Gastrocnemius medialis (tissue), 4 donors: ENCODE measurements at regions not wholly inside any gene's neighbourhood (a gene's known extent, or its start where the extent isn't known, plus 50 kb on each side); places are given as distances from the start of the nearest gene placed in this dataset.
"Not testable (repeated sequence)": the region's sequence is repeated elsewhere in the genome, so short reads cannot be mapped to it uniquely, and the experiment has no call there.

Source experiments
- ATAC-seq, 2 donors: fragments of 150-250 bp; one replicate each; pipeline ENCODE4 v1.9.1; 2016
- DNase-seq, 2 donors: peaks; one replicate each; pipeline ENCODE4 v3.0.0-alpha.2; 2019
- H3K27ac ChIP-seq, 4 donors: fragments of 200-600 bp; sonication (generic); 1 replicate in 1 of 4; 2 replicates in 3 of 4; pipeline ENCODE4 v1.5.1; 2016 to 2018; ENCODE audit warnings: mild to moderate bottlenecking in 2 of 4, moderate library complexity in 1 of 4
- H3K27me3 ChIP-seq, 3 donors: fragments of 200-600 bp; sonication (generic) in 2 of 3; 1 replicate in 1 of 3; 2 replicates in 2 of 3; pipeline versions ENCODE4 v1.5.1 to v1.6.0; 2016 to 2019; ENCODE audit warnings: mild to moderate bottlenecking in 1 of 3, moderate library complexity in 1 of 3
- H3K36me3 ChIP-seq, 2 donors: fragments of 200-600 bp; sonication (generic) in 1 of 2; one replicate each; pipeline ENCODE4 v1.5.1; 2017 to 2018
- H3K4me1 ChIP-seq, 2 donors: fragments of 200-600 bp; sonication (generic) in 1 of 2; one replicate each; pipeline ENCODE4 v1.5.1; 2016 to 2017; ENCODE audit warnings: mild to moderate bottlenecking in 2 of 2
- H3K4me3 ChIP-seq, 4 donors: fragments of 200-600 bp; sonication (generic) in 3 of 4; 1 replicate in 1 of 4; 2 replicates in 3 of 4; pipeline ENCODE4 v1.5.1; 2016 to 2019; ENCODE audit warnings: mild to moderate bottlenecking in 2 of 4
- H3K9me3 ChIP-seq, 3 donors: fragments of 200-600 bp; sonication (generic) in 2 of 3; 1 replicate in 1 of 3; 2 replicates in 2 of 3; pipeline ENCODE4 v1.5.1; 2016 to 2019
- CTCF ChIP-seq, 5 experiments: fragments of 450-650 bp in 3 of 5; fragments of 200-600 bp in 2 of 5; sonication (generic) in 2 of 5; IDR thresholded peaks in 4 of 5; conservative IDR thresholded peaks in 1 of 5; 1 replicate in 4 of 5; 2 replicates in 1 of 5; pipeline ENCODE4 v1.5.1; 2016 to 2019; ENCODE audit warnings: antibody characterized with exemption in 5 of 5, mild to moderate bottlenecking in 3 of 5, moderate library complexity in 3 of 5
- POLR2A ChIP-seq, 2 donors: fragments of 450-650 bp; IDR thresholded peaks; one replicate each; pipeline ENCODE4 v1.6.1; 2017; ENCODE audit warnings: antibody characterized with exemption in 2 of 2, mild to moderate bottlenecking in 2 of 2, moderate library complexity in 2 of 2
- in situ Hi-C, 4 donors: fragments of 200-750 bp; cut with MboI; loops; one replicate each; pipeline versions ENCODE4 v1.15.0 to v1.8.0; 2017; ENCODE audit warnings: low sequenced_read_pairs in 4 of 4
- intact Hi-C: fragments of 100-400 bp; cut with DNase I; formaldehyde crosslinking; loops from one replicate; pipeline ENCODE4 v1.15.1; 2023; ENCODE audit warnings: low total_unique reads

- in situ Hi-C loops: no loop called here
- intact Hi-C loops: no loop called here
Measured at GRCh38 chr18:64674694-64675093, 525.8 kb upstream of the LINC00305 start.

GRCh38 chr18:64671293-64671692, 522.4 kb upstream of the LINC00305 start:
- H3K4me3 ChIP-seq, H3K9me3 ChIP-seq, intact Hi-C loops, DNase-seq, ATAC-seq, H3K4me1 ChIP-seq, in situ Hi-C loops, H3K36me3 ChIP-seq, H3K27me3 ChIP-seq, H3K27ac ChIP-seq: not testable (repeated sequence)

More at GRCh38 chr18:64674694-64675093, 525.8 kb upstream of the LINC00305 start:
- H3K36me3 ChIP-seq: no peaks in the 10 kb centered on the region
- no peak overlapping the region for H3K27ac ChIP-seq
- TF ChIP-seq POLR2A (IDR thresholded peaks at IDR 0.05): no peak
- no peaks in the 10 kb centered on the region for H3K27me3 ChIP-seq
- no peak overlapping the region for H3K4me3 ChIP-seq
- no peaks in the 10 kb centered on the region for H3K9me3 ChIP-seq
- DNase-seq (no peak), ATAC-seq (no peak)
- H3K4me1 ChIP-seq: no peaks in the 10 kb centered on the region

GRCh38 chr18:64668461-64668962, 519.6 kb upstream of the LINC00305 start:
- in situ Hi-C loops: no loop called here

GRCh38 chr18:64663086-64663485, 514.2 kb upstream of the LINC00305 start:
- in situ Hi-C loops: no loop called here
- intact Hi-C loops: no loop called here

More at GRCh38 chr18:64668461-64668962, 519.6 kb upstream of the LINC00305 start:
- Histone ChIP-seq H3K27ac (no peak overlapping the region), H3K9me3 (no peaks in the 10 kb centered on the region), H3K4me3 (no peak overlapping the region), H3K36me3 (no peaks in the 10 kb centered on the region), H3K4me1 (no peaks in the 10 kb centered on the region), H3K27me3 (no peaks in the 10 kb centered on the region)
- ATAC-seq: no peak
- no peak for DNase-seq
- TF ChIP-seq POLR2A (IDR thresholded peaks at IDR 0.05): no peak
- TF ChIP-seq CTCF (IDR thresholded peaks at IDR 0.05 in 4 of 5, conservative IDR thresholded peaks at IDR 0.05 in 1 of 5): no peak
- intact Hi-C loops: no loop called here

GRCh38 chr18:64659196-64659595, 510.3 kb upstream of the LINC00305 start:
- ATAC-seq (no peak), DNase-seq (no peak)
- H3K27me3 ChIP-seq: no peaks in the 10 kb centered on the region
- TF ChIP-seq POLR2A (IDR thresholded peaks at IDR 0.05) (no peak), CTCF (IDR thresholded peaks at IDR 0.05 in 4 of 5, conservative IDR thresholded peaks at IDR 0.05 in 1 of 5) (no peak)
- no peak overlapping the region for H3K4me3 ChIP-seq
- H3K36me3 ChIP-seq: no peaks in the 10 kb centered on the region
- H3K4me1 ChIP-seq: no peaks in the 10 kb centered on the region
- H3K9me3 ChIP-seq: no peaks in the 10 kb centered on the region
- H3K27ac ChIP-seq: no peak overlapping the region
- in situ Hi-C loops (no loop called here), intact Hi-C loops (no loop called here)

More at GRCh38 chr18:64663086-64663485, 514.2 kb upstream of the LINC00305 start:
- Histone ChIP-seq H3K27ac (no peak overlapping the region), H3K4me1 (no peaks in the 10 kb centered on the region), H3K36me3 (no peaks in the 10 kb centered on the region), H3K4me3 (no peak overlapping the region), H3K27me3 (no peaks in the 10 kb centered on the region), H3K9me3 (no peaks in the 10 kb centered on the region)
- TF ChIP-seq POLR2A (IDR thresholded peaks at IDR 0.05) (no peak), CTCF (IDR thresholded peaks at IDR 0.05 in 4 of 5, conservative IDR thresholded peaks at IDR 0.05 in 1 of 5) (no peak)
- no peak for ATAC-seq
- no peak for DNase-seq

- intact Hi-C loops: no loop called here
- Histone ChIP-seq H3K9me3 (no peaks in the 10 kb centered on the region), H3K27me3 (no peaks in the 10 kb centered on the region), H3K4me1 (no peaks in the 10 kb centered on the region), H3K36me3 (no peaks in the 10 kb centered on the region), H3K27ac (no peak overlapping the region), H3K4me3 (no peak overlapping the region)
- TF ChIP-seq CTCF (IDR thresholded peaks at IDR 0.05 in 4 of 5, conservative IDR thresholded peaks at IDR 0.05 in 1 of 5): no peak
- no peak for TF ChIP-seq POLR2A (IDR thresholded peaks at IDR 0.05)
- in situ Hi-C loops: no loop called here
- ATAC-seq (no peak), DNase-seq (no peak)
Measured at GRCh38 chr18:64653068-64653467, 504.2 kb upstream of the LINC00305 start.
